Thyroid gland (tissue), 4 donors: ENCODE measurements at regions not wholly inside any gene's neighbourhood (a gene's known extent, or its start where the extent isn't known, plus 50 kb on each side); places are given as distances from the start of the nearest gene placed in this dataset.

Experiments
- DNase-seq, 2 donors: peaks; one replicate each; pipeline ENCODE4 v3.0.0-alpha.2; 2019
- H3K27ac ChIP-seq, 3 donors: fragments of 200-600 bp; sonication (generic); 1 replicate in 2 of 3; 2 replicates in 1 of 3; pipeline ENCODE4 v1.5.1; 2016 to 2019; ENCODE audit warnings: mild to moderate bottlenecking in 1 of 3, moderate library complexity in 1 of 3
- H3K27me3 ChIP-seq: fragments of 200-600 bp; sonication (generic); one replicate; pipeline ENCODE4 v1.5.1; 2019
- H3K36me3 ChIP-seq, 2 donors: fragments of 200-600 bp; sonication (generic); one replicate each; pipeline ENCODE4 v1.5.1; 2016 to 2019
- H3K4me1 ChIP-seq, 2 donors: fragments of 200-600 bp; sonication (generic); one replicate each; pipeline ENCODE4 v1.5.1; 2017 to 2019
- H3K4me3 ChIP-seq, 3 donors: fragments of 200-600 bp; sonication (generic); replicated peaks in 1 of 3; 1 replicate in 2 of 3; 2 replicates in 1 of 3; pipeline ENCODE4 v1.5.1; 2016; ENCODE audit warnings: mild to moderate bottlenecking in 1 of 3
- H3K9me3 ChIP-seq: fragments of 200-600 bp; sonication (generic); one replicate; pipeline ENCODE4 v1.5.1; 2017
- POLR2A ChIP-seq, 2 donors: fragments of 450-650 bp; IDR thresholded peaks; one replicate each; pipeline ENCODE4 v1.6.1; 2017; ENCODE audit warnings: antibody characterized with exemption in 2 of 2, mild to moderate bottlenecking in 2 of 2, moderate library complexity in 1 of 2
- whole genome bisulfite sequencing, 2 donors: methylation state at CpG; one replicate each; pipeline ENCODE4 v1.1.5; 2017; 5-methylcytosine and 5-hydroxymethylcytosine counted together
- intact Hi-C: fragments of 100-400 bp; cut with DNase I; formaldehyde crosslinking; loops from one replicate; pipeline ENCODE4 v1.15.1; 2023
- TF ChIP-seq, protein P1 (sequence below), 6 experiments: fragments of 200-600 bp in 3 of 6; fragments of 450-650 bp in 3 of 6; sonication (generic) in 3 of 6; IDR thresholded peaks; one replicate each; pipeline ENCODE4 v1.5.1; 2016 to 2019; ENCODE audit warnings: antibody characterized with exemption in 6 of 6, mild to moderate bottlenecking in 2 of 6, inconsistent platforms in 1 of 6, moderate library complexity in 1 of 6

DNA sequence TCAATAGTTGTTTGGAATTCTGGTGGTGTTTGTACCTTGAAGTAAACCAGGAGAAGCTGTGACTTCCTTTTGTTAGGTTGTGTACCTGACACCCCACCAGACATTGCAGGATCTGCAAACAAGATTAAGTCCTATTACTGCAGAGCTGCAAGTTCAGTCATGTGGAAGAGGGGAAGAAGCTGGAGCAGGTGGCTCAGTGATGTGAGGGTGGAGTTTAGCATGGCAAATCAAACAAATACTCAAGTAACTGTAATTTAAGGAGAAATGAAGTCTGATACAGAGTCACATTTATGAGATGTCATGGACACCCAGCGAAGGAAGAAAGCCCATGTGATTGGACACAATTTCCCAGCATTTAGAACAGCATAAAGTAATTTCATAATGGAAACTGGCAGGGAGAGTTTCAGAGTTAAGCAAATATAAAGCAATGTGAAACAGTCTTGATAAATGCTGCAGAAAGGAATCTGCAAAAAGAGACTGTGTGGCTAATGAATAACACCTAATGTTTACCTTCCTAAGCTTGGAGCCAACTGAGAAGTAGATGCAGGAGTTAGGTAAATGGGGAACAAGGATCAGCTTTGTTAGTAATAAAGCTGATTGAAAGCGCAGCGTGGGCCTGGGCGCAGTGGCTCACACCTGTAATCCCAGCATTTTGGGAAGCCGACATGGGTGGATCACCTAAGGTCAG, 249.1 kb downstream of the GBA3 start:
- no peak overlapping the region for H3K27ac ChIP-seq
- H3K9me3 ChIP-seq = no peaks in the 10 kb centered on the region
- TF ChIP-seq POLR2A (IDR thresholded peaks at IDR 0.05) = no peak
- TF ChIP-seq, protein P1, sequence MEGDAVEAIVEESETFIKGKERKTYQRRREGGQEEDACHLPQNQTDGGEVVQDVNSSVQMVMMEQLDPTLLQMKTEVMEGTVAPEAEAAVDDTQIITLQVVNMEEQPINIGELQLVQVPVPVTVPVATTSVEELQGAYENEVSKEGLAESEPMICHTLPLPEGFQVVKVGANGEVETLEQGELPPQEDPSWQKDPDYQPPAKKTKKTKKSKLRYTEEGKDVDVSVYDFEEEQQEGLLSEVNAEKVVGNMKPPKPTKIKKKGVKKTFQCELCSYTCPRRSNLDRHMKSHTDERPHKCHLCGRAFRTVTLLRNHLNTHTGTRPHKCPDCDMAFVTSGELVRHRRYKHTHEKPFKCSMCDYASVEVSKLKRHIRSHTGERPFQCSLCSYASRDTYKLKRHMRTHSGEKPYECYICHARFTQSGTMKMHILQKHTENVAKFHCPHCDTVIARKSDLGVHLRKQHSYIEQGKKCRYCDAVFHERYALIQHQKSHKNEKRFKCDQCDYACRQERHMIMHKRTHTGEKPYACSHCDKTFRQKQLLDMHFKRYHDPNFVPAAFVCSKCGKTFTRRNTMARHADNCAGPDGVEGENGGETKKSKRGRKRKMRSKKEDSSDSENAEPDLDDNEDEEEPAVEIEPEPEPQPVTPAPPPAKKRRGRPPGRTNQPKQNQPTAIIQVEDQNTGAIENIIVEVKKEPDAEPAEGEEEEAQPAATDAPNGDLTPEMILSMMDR (IDR thresholded peaks at IDR 0.05) = no peak
- no peak overlapping the region for H3K4me3 ChIP-seq
- H3K27me3 ChIP-seq = no peaks in the 10 kb centered on the region
- no peaks in the 10 kb centered on the region for H3K4me1 ChIP-seq
- intact Hi-C loops = no loop called here
- DNase-seq = no peak
- WGBS, 2 donors = 75 to 81% methylated on average over 5 of the region's 5 CpGs
- H3K36me3 ChIP-seq = no peaks in the 10 kb centered on the region

DNA sequence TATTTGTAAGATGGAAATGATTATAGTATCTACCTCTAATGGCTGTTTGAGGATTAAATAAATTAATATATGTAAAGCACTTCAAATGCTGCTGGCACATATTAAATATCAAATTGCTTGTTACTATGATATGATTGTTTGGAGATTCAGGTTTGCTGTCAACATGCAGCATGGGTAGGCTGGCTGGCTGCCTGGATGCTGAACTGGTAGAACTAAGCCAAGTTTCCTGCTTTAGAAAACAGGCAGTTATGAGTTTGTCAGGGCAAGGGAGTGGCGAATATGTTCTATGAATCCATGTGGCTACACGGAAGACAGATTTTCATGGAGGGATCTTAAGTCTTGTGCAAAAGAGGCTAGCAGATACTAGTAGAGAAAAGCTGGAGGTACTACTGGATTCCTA, 239.6 kb downstream of the GBA3 start:
- Histone ChIP-seq H3K4me3 (no peak overlapping the region), H3K9me3 (no peaks in the 10 kb centered on the region), H3K4me1 (no peaks in the 10 kb centered on the region), H3K36me3 (no peaks in the 10 kb centered on the region), H3K27me3 (no peaks in the 10 kb centered on the region), H3K27ac (no peak overlapping the region)
- WGBS, 2 donors = 90 to 94% methylated on average over 2 of the region's 2 CpGs
- TF ChIP-seq POLR2A (IDR thresholded peaks at IDR 0.05) = no peak
- TF ChIP-seq, protein P1 (IDR thresholded peaks at IDR 0.05) = no peak
- no peak for DNase-seq
- intact Hi-C loops = no loop called here

DNA sequence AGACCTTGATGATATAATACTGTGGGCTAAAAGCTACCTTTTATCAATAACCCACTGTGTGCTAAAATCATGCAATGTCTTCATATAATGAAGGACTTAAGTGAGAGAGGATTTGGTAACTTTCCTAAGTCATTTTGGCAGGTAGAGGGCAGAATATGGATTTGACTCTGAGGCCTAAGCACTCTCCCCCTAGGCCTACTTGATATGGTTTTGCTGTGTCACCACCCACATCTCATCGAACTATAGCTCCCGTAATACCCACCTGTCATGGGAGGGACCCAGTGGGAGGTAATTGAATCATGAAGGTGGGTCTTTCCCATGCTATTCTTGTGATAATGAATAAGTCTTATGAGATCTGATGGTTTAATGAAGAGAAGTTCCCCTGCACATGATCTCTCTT, 229.7 kb downstream of the GBA3 start:
- no peak for TF ChIP-seq POLR2A (IDR thresholded peaks at IDR 0.05)
- TF ChIP-seq, protein P1 (IDR thresholded peaks at IDR 0.05) = no peak
- H3K27me3 ChIP-seq = no peaks in the 10 kb centered on the region
- intact Hi-C loops = no loop called here
- no peak overlapping the region for H3K27ac ChIP-seq
- no peaks in the 10 kb centered on the region for H3K9me3 ChIP-seq
- no peaks in the 10 kb centered on the region for H3K4me1 ChIP-seq
- WGBS, 2 donors = 91 to 96% methylated on average over 2 of the region's 2 CpGs
- DNase-seq = no peak
- H3K36me3 ChIP-seq = no peaks in the 10 kb centered on the region
- H3K4me3 ChIP-seq = no peak overlapping the region

DNA sequence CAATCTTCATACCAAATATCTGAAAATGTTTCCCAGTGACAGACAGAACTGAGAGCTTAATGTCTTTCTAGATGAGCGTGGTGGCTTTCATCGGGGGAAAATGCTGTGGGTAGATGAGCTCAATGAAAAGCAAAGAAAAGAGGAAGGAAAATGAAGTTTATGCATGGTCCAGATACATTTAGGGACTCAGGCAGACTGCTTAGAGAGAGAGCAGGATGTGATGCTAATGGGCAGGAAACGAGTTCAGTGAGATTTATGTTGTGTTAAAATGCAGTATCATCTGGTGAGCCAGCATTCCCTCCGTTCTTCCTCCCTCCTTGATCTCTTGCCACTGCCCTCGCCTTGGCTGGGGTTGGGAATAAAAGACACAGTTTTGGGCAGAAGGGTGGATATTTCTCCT, 229.2 kb downstream of the GBA3 start:
- Histone ChIP-seq H3K36me3 (no peaks in the 10 kb centered on the region), H3K4me3 (no peak overlapping the region), H3K27ac (no peak overlapping the region), H3K27me3 (no peaks in the 10 kb centered on the region), H3K9me3 (no peaks in the 10 kb centered on the region), H3K4me1 (no peaks in the 10 kb centered on the region)
- no peak for DNase-seq
- WGBS, 2 donors = 69 to 70% methylated on average over 5 of the region's 5 CpGs
- TF ChIP-seq, protein P1 (IDR thresholded peaks at IDR 0.05) = no peak
- TF ChIP-seq POLR2A (IDR thresholded peaks at IDR 0.05) = no peak
- intact Hi-C loops = no loop called here

DNA sequence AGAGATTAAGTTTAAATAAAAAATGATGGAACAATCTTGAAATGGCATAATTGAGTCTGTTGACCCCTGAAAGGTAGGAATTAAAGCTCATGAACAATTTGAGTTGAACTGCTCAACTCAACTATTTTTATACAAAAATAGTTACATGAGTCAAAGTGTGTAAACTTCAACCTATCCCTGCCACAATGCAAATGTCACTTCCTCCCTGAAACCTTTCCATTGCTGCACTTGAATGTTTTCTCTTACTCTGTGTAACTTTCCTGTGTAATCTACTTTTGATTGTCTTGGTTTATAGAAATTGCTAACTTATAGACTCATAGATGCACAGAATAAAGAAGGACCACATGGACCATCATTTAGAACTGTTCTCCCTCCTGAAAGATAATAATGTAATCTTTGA, 218.5 kb downstream of the GBA3 start:
- H3K27me3 ChIP-seq = no peaks in the 10 kb centered on the region
- H3K4me3 ChIP-seq = no peak overlapping the region
- no peaks in the 10 kb centered on the region for H3K4me1 ChIP-seq
- no peaks in the 10 kb centered on the region for H3K36me3 ChIP-seq
- H3K27ac ChIP-seq = no peak overlapping the region
- no peaks in the 10 kb centered on the region for H3K9me3 ChIP-seq
- TF ChIP-seq, protein P1 (IDR thresholded peaks at IDR 0.05) = no peak
- no peak for TF ChIP-seq POLR2A (IDR thresholded peaks at IDR 0.05)
- no peak for DNase-seq
- intact Hi-C loops = no loop called here
